ENCODE measurements at regions not wholly inside any gene's neighbourhood (a gene's known extent, or its start where the extent isn't known, plus 50 kb on each side); places are given as distances from the start of the nearest gene placed in this dataset.
A peak's percentile ranks its signal among the peaks of the same experiment; 100 is the strongest.

DNA sequence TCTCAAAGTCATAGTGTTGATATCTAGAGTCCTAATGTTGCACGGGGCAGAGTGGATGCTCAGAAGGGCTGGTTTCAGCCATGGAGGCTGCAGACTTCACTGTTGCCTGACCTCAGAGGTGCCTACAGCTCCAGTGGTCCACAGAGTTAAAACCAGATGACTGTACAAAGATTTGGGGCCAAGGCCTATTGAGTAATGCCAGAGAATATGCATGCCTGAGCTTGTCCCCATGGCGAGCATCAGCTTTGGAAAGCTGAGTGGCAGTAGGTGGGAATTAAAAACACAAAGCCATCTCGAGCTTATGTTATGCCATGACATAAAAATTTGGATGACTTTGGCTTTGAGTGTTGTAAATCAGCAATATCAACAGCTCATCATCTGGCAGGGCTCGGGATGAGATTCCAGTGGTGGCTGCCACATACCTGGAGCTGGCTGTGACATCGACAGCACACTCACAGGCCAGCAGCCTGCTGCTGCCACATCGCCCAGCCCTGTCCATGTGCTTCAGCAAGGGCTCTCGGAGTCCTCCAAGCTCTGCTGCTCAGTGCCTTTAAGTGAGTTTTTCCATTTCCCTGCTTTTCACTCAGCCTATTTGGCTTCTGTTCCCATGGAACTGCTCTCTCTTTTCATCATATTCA is 379.6 kb downstream of the TNS3 start (continued):
- TF ChIP-seq FOXA2 (IDR thresholded peaks at IDR 0.05) = no peak
- no peak for TF ChIP-seq HNF4G (IDR thresholded peaks at IDR 0.05)

- Histone ChIP-seq H3K9ac (ENCODE audit: low read depth in 1 of 2, low read length in 2 of 2) (no peak overlapping the region), H3K27ac (ENCODE audit: low read depth in 1 of 2, low read length in 2 of 2) (no peak overlapping the region), H3K36me3 (ENCODE audit: control insufficient read depth in 4 of 4, insufficient read depth in 3 of 4, low read depth in 1 of 4, low read length in 3 of 4) (no peaks in the 10 kb centered on the region), H3K4me1 (ENCODE audit: control insufficient read depth in 4 of 4, insufficient read depth in 4 of 4, low read length in 3 of 4) (no peaks in the 10 kb centered on the region), H3K27me3 (ENCODE audit: control insufficient read depth in 4 of 4, insufficient read depth in 4 of 4, low read length in 3 of 4) (no peaks in the 10 kb centered on the region), H3K9me3 (ENCODE audit: control insufficient read depth in 4 of 4, low read length in 3 of 4) (no peaks in the 10 kb centered on the region), H3K4me3 (ENCODE audit: low read depth in 1 of 3, low read length in 3 of 3) (no peak overlapping the region)
- 97% methylated on average over 1 of the region's 1 CpG for WGBS
- TF ChIP-seq YY1 (IDR thresholded peaks at IDR 0.05) = no peak
- no peak for TF ChIP-seq HNF4G (IDR thresholded peaks at IDR 0.05)
- peak; percentile 0 for DNase-seq (ENCODE audit: low spot score)
Measured at GRCh38 chr7:47198159-47198558, 383.8 kb downstream of the TNS3 start.

DNA sequence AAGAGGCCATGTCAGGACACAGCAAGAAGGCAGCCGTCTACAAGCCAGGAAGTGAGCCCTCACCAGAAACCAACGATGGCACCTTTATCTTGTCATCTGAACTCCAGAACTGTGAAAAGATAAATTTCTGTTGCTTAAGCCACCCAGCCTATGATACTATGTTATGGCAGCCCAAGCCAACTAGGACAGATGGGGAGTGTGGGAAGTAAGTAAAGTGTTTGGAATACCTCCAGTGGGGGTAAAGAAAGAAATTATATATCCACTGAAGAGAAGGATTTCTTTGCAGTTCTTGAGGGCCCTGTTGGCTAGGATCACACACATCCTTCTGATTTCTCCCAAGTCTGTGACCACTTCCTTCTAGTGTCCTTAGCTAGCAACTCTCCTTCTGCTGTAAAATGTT is 384.4 kb downstream of the TNS3 start:
- no peaks in the 10 kb centered on the region for H3K27me3 ChIP-seq (ENCODE audit: control insufficient read depth in 4 of 4, insufficient read depth in 4 of 4, low read length in 3 of 4)
- H3K4me3 ChIP-seq (ENCODE audit: low read depth in 1 of 3, low read length in 3 of 3) = no peak overlapping the region
- no peaks in the 10 kb centered on the region for H3K4me1 ChIP-seq (ENCODE audit: control insufficient read depth in 4 of 4, insufficient read depth in 4 of 4, low read length in 3 of 4)
- DNase-seq (ENCODE audit: low spot score) = peak; percentile 4
- no peak for TF ChIP-seq JUND (IDR thresholded peaks at IDR 0.05)
- TF ChIP-seq MAX (IDR thresholded peaks at IDR 0.05) = no peak
- TF ChIP-seq FOXA2 (IDR thresholded peaks at IDR 0.05) = no peak
- TF ChIP-seq ATF3 (IDR thresholded peaks at IDR 0.05) = no peak
- TF ChIP-seq SP1 (IDR thresholded peaks at IDR 0.05) = no peak
- no peak for TF ChIP-seq EGR1 (IDR thresholded peaks at IDR 0.05; ENCODE audit: low read depth in 2 of 2)
- no peak for TF ChIP-seq YY1 (IDR thresholded peaks at IDR 0.05)
- TF ChIP-seq REST (IDR thresholded peaks at IDR 0.05) = no peak
- no peak for TF ChIP-seq GABPA (IDR thresholded peaks at IDR 0.05 in 1 of 2, conservative IDR thresholded peaks at IDR 0.05 in 1 of 2)
- TF ChIP-seq RXRA (IDR thresholded peaks at IDR 0.05) = no peak
- TF ChIP-seq TAF1 (conservative IDR thresholded peaks at IDR 0.05) = no peak
- TF ChIP-seq HNF4G (IDR thresholded peaks at IDR 0.05) = no peak
- no peak for TF ChIP-seq HNF4A (conservative IDR thresholded peaks at IDR 0.05)
- TF ChIP-seq FOXA1 (IDR thresholded peaks at IDR 0.05) = no peak
- no peak for TF ChIP-seq RAD21 (IDR thresholded peaks at IDR 0.05)
- no peak for TF ChIP-seq CTCF (IDR thresholded peaks at IDR 0.05; ENCODE audit: low read depth, low read length, missing input control)
- H3K27ac ChIP-seq (ENCODE audit: low read depth in 1 of 2, low read length in 2 of 2) = no peak overlapping the region
- no peaks in the 10 kb centered on the region for H3K9me3 ChIP-seq (ENCODE audit: control insufficient read depth in 4 of 4, low read length in 3 of 4)
- no peaks in the 10 kb centered on the region for H3K36me3 ChIP-seq (ENCODE audit: control insufficient read depth in 4 of 4, insufficient read depth in 3 of 4, low read depth in 1 of 4, low read length in 3 of 4)
- WGBS = 74% methylated on average over 2 of the region's 2 CpGs
- H3K9ac ChIP-seq (ENCODE audit: low read depth in 1 of 2, low read length in 2 of 2) = no peak overlapping the region

Data from liver (tissue), 8 donors.